H9 (cell line): ENCODE measurements at regions not wholly inside any gene's neighbourhood (a gene's known extent, or its start where the extent isn't known, plus 50 kb on each side); places are given as distances from the start of the nearest gene placed in this dataset.

Source experiments
- DNase-seq: peaks from one replicate; pipeline ENCODE4 v3.0.0-alpha.2; 2017
- H2AFZ ChIP-seq: one replicate; pipeline ENCODE4 v1.6.1; 2013; ENCODE audit warnings: mild to moderate bottlenecking, low read length, control low read depth, moderate library complexity
- H2AK5ac ChIP-seq: 2 replicates; pipeline ENCODE4 v1.6.1; 2013; ENCODE audit warnings: low read length, control low read depth, mixed read lengths; ENCODE audit not compliant: insufficient read length
- H2BK120ac ChIP-seq: one replicate; pipeline ENCODE4 v1.6.1; 2013; ENCODE audit warnings: low read depth, mild to moderate bottlenecking, low read length, control low read depth, inconsistent platforms; ENCODE audit not compliant: poor library complexity, severe bottlenecking
- H2BK12ac ChIP-seq: 2 replicates; pipeline ENCODE4 v1.6.1; 2013; ENCODE audit warnings: low read length, control low read depth, mixed read lengths, low read depth; ENCODE audit not compliant: insufficient read length
- H2BK15ac ChIP-seq: 2 replicates; pipeline ENCODE4 v1.6.1; 2013; ENCODE audit warnings: low read depth, low read length, control low read depth
- H2BK20ac ChIP-seq: one replicate; pipeline ENCODE4 v1.6.1; 2013; ENCODE audit warnings: low read depth, mild to moderate bottlenecking, low read length, control low read depth, inconsistent platforms; ENCODE audit not compliant: poor library complexity, severe bottlenecking
- H2BK5ac ChIP-seq: 2 replicates; pipeline ENCODE4 v1.6.1; 2013; ENCODE audit warnings: low read length, control low read depth, mixed read lengths; ENCODE audit not compliant: insufficient read length
- H3K14ac ChIP-seq: 2 replicates; pipeline ENCODE4 v1.6.1; 2013; ENCODE audit warnings: low read length, control low read depth; ENCODE audit not compliant: insufficient read depth
- H3K18ac ChIP-seq: 2 replicates; pipeline ENCODE4 v1.6.1; 2013; ENCODE audit warnings: low read depth, mild to moderate bottlenecking, mixed read lengths, low read length, control low read depth; ENCODE audit not compliant: insufficient read length
- H3K23ac ChIP-seq: 2 replicates; pipeline ENCODE4 v1.6.1; 2013; ENCODE audit warnings: low read length, control low read depth, mixed read lengths, low read depth; ENCODE audit not compliant: insufficient read length
- H3K23me2 ChIP-seq: 2 replicates; pipeline ENCODE4 v1.6.1; 2013; ENCODE audit warnings: low read depth, mild to moderate bottlenecking, mixed read lengths, low read length, control low read depth; ENCODE audit not compliant: insufficient read length, poor library complexity, severe bottlenecking
- H3K27ac ChIP-seq: 2 replicates; pipeline ENCODE4 v1.5.1; 2013; ENCODE audit warnings: low read length, control low read depth, mixed read lengths, low read depth; ENCODE audit not compliant: insufficient read length
- H3K27me3 ChIP-seq: 2 replicates; pipeline ENCODE4 v1.6.1; 2013; ENCODE audit warnings: low read length, control low read depth, inconsistent platforms; ENCODE audit not compliant: insufficient read depth
- H3K4ac ChIP-seq: 2 replicates; pipeline ENCODE4 v1.6.1; 2013; ENCODE audit warnings: low read depth, mild to moderate bottlenecking, control low read depth, inconsistent platforms, low read length, moderate library complexity
- H3K4me1 ChIP-seq: 2 replicates; pipeline ENCODE4 v1.6.1; 2013; ENCODE audit warnings: low read length, control low read depth, inconsistent platforms; ENCODE audit not compliant: insufficient read depth
- H3K4me2 ChIP-seq: 2 replicates; pipeline ENCODE4 v1.6.1; 2013; ENCODE audit warnings: low read length, control low read depth, mixed read lengths; ENCODE audit not compliant: insufficient read length, insufficient read depth
- H3K56ac ChIP-seq: 2 replicates; pipeline ENCODE4 v1.6.1; 2013; ENCODE audit warnings: low read depth, mild to moderate bottlenecking, mixed read lengths, low read length, control low read depth; ENCODE audit not compliant: insufficient read length
- H3K79me1 ChIP-seq: 2 replicates; pipeline ENCODE4 v1.6.1; 2013; ENCODE audit warnings: low read depth, mild to moderate bottlenecking, moderate library complexity, low read length, control low read depth, inconsistent platforms; ENCODE audit not compliant: insufficient read depth, poor library complexity, severe bottlenecking
- H3K79me2 ChIP-seq: 2 replicates; pipeline ENCODE4 v1.6.1; 2013; ENCODE audit warnings: low read length, control low read depth, inconsistent platforms; ENCODE audit not compliant: insufficient read depth
- H3K9ac ChIP-seq: 2 replicates; pipeline ENCODE4 v1.6.1; 2013; ENCODE audit warnings: low read length, control low read depth, mixed read lengths; ENCODE audit not compliant: insufficient read length; ENCODE audit errors: extremely low read depth
- H3K9me3 ChIP-seq: one replicate; pipeline ENCODE4 v1.6.1; 2013; ENCODE audit warnings: low read depth, low read length, inconsistent platforms; ENCODE audit not compliant: control insufficient read depth
- H3T11ph ChIP-seq: one replicate; pipeline ENCODE4 v1.6.1; 2013; ENCODE audit warnings: mild to moderate bottlenecking, low read length, control low read depth, inconsistent platforms
- H4K20me1 ChIP-seq: one replicate; pipeline ENCODE4 v1.6.1; 2013; ENCODE audit not compliant: control insufficient read depth, insufficient read length, insufficient read depth
- H4K5ac ChIP-seq: 2 replicates; pipeline ENCODE4 v1.6.1; 2013; ENCODE audit warnings: low read depth, mild to moderate bottlenecking, mixed read lengths, low read length, control low read depth; ENCODE audit not compliant: insufficient read length
- H4K8ac ChIP-seq: replicated peaks from 2 replicates; pipeline ENCODE4 v1.6.1; 2013; ENCODE audit warnings: low read length, control low read depth, mixed read lengths, low read depth; ENCODE audit not compliant: insufficient read length
- H4K91ac ChIP-seq: 2 replicates; pipeline ENCODE4 v1.6.1; 2013; ENCODE audit warnings: low read depth, mild to moderate bottlenecking, moderate library complexity, mixed read lengths, low read length, control low read depth; ENCODE audit not compliant: insufficient read length
- H3K27ac Mint-ChIP-seq, 3 experiments: 2 replicates in 2 of 3; 3 replicates in 1 of 3; pipeline ENCODE4 v1.8.0; 2020 to 2021; ENCODE audit warnings: mixed read lengths in 3 of 3, mild to moderate bottlenecking in 1 of 3, moderate library complexity in 1 of 3
- H3K27me3 Mint-ChIP-seq: 2 replicates; pipeline ENCODE4 v1.8.0; 2021; ENCODE audit warnings: low read depth, mild to moderate bottlenecking, moderate library complexity, mixed read lengths
- H3K36me3 Mint-ChIP-seq, 3 experiments: 2 replicates in 2 of 3; 3 replicates in 1 of 3; pipeline ENCODE4 v1.8.0; 2020 to 2021; ENCODE audit warnings: low read depth in 3 of 3, mixed read lengths in 3 of 3; ENCODE audit not compliant: insufficient read depth in 1 of 3
- H3K4me1 Mint-ChIP-seq, 2 experiments: 2 replicates each; pipeline ENCODE4 v1.8.0; 2020; ENCODE audit warnings: mixed read lengths in 2 of 2
- H3K4me3 Mint-ChIP-seq, 2 experiments: 2 replicates in 1 of 2; 3 replicates in 1 of 2; pipeline ENCODE4 v1.8.0; 2020 to 2021; ENCODE audit warnings: mild to moderate bottlenecking in 2 of 2, mixed read lengths in 2 of 2, moderate library complexity in 1 of 2
- H3K9me3 Mint-ChIP-seq, 2 experiments: 2 replicates in 1 of 2; 3 replicates in 1 of 2; pipeline ENCODE4 v1.8.0; 2020; ENCODE audit warnings: mild to moderate bottlenecking in 2 of 2, mixed read lengths in 2 of 2, moderate library complexity in 1 of 2
- CTCF ChIP-seq: fragments of 200-600 bp; sonication (generic); conservative IDR thresholded peaks from 3 replicates; pipeline ENCODE4 v1.8.0; 2021; ENCODE audit warnings: antibody characterized with exemption, mild to moderate bottlenecking
- WGBS: extraction: QIAGEN DNeasy Blood & Tissue Kit; methylation state at CpG from one replicate; pipeline ENCODE4 v1.1.7; 2013; ENCODE audit warnings: missing lambda C conversion rate, low lambda C conversion rate, mixed read lengths; ENCODE audit not compliant: insufficient read length; ENCODE audit errors: extremely low coverage; 5-methylcytosine and 5-hydroxymethylcytosine counted together

- Histone ChIP-seq H3K23me2 (no peaks in the 10 kb centered on the region), H3K23ac (no peak overlapping the region), H4K5ac (no peak overlapping the region), H3K4me2 (no peak overlapping the region), H2BK120ac (no peak overlapping the region), H4K8ac (no peak overlapping the region), H3K56ac (no peak overlapping the region), H3K27me3 (no peaks in the 10 kb centered on the region), H3K14ac (no peak overlapping the region), H3K9me3 (no peaks in the 10 kb centered on the region), H3K79me2 (no peaks in the 10 kb centered on the region), H2BK5ac (no peak overlapping the region), H2BK20ac (no peak overlapping the region), H3K4ac (no peak overlapping the region), H2BK12ac (no peak overlapping the region), H3T11ph (no peak overlapping the region), H4K91ac (no peak overlapping the region), H2AFZ (no peak overlapping the region), H3K79me1 (no peaks in the 10 kb centered on the region), H3K27ac (no peak overlapping the region), H4K20me1 (no peaks in the 10 kb centered on the region), H3K9ac (no peak overlapping the region), H2BK15ac (no peak overlapping the region), H3K18ac (no peak overlapping the region), H3K4me1 (peaks cover 4% of the 10 kb centered on the region; the same call in 1 of the 2 replicates), H2AK5ac (no peak overlapping the region)
- Mint-ChIP-seq H3K27ac (no peak overlapping the region), H3K27me3 (no peaks in the 10 kb centered on the region; the same call in none of the 2 replicates), H3K4me3 (no peak overlapping the region), H3K9me3 (peaks cover 62 to 72% of the 10 kb centered on the region in 2 experiments), H3K4me1 (peaks cover 9 to 10% of the 10 kb centered on the region in 2 experiments; a peak in 3 of 4 replicates), H3K36me3 (peaks cover 8 to 12% (median 10%) of the 10 kb centered on the region in 3 experiments; a peak in 6 of 7 replicates)
- no peak for DNase-seq
- no peak for TF ChIP-seq CTCF
- WGBS: no CpG with 5 or more reads among the region's 2 CpGs
These were observed 188.1 kb upstream of the BCOR start for GRCh38 chrX:40285876-40286275.
